NCI-H1092 treated with DMSO at 0.1 percent for 48 hours (cell line): ENCODE measurements at regions not wholly inside any gene's neighbourhood (a gene's known extent, or its start where the extent isn't known, plus 50 kb on each side); places are given as distances from the start of the nearest gene placed in this dataset.

Source experiments
- DNase-seq: peaks from one replicate; lab custom pipeline; 2025; lab: John Stamatoyannopoulos, UW

- no peak for DNase-seq
Measured at GRCh38 chr15:36263666-36264065, 315.8 kb upstream of the CDIN1 start.

- no peak for DNase-seq
Measured at GRCh38 chr15:36265422-36265821, 314.0 kb upstream of the CDIN1 start.

GRCh38 chr15:36271048-36271447, 308.4 kb upstream of the CDIN1 start:
- no peak for DNase-seq

- no peak for DNase-seq
Measured at GRCh38 chr15:36275656-36276055, 303.8 kb upstream of the CDIN1 start.

- no peak for DNase-seq
Measured at GRCh38 chr15:36278219-36278618, 301.2 kb upstream of the CDIN1 start.

GRCh38 chr15:36282821-36283220, 296.6 kb upstream of the CDIN1 start:
- no peak for DNase-seq

GRCh38 chr15:36284911-36285310, 294.5 kb upstream of the CDIN1 start:
- DNase-seq, result no peak

- DNase-seq, result no peak
Measured at GRCh38 chr15:36291501-36291900, 287.9 kb upstream of the CDIN1 start.

GRCh38 chr15:36294359-36294758, 285.1 kb upstream of the CDIN1 start:
- no peak for DNase-seq

GRCh38 chr15:36301947-36302346, 277.5 kb upstream of the CDIN1 start:
- no peak for DNase-seq

GRCh38 chr15:36313021-36313420, 266.4 kb upstream of the CDIN1 start:
- DNase-seq, result no peak

- DNase-seq, result no peak
Measured at GRCh38 chr15:36313736-36314280, 265.6 kb upstream of the CDIN1 start.

GRCh38 chr15:36315649-36316048, 263.8 kb upstream of the CDIN1 start:
- no peak for DNase-seq

GRCh38 chr15:36323615-36324014, 255.8 kb upstream of the CDIN1 start:
- DNase-seq, result no peak

GRCh38 chr15:36325206-36325605, 254.2 kb upstream of the CDIN1 start:
- no peak for DNase-seq

GRCh38 chr15:36329592-36329991, 249.8 kb upstream of the CDIN1 start:
- DNase-seq, result no peak

GRCh38 chr15:36330598-36330997, 248.8 kb upstream of the CDIN1 start:
- DNase-seq, result no peak

GRCh38 chr15:36331531-36332275, 247.7 kb upstream of the CDIN1 start:
- no peak for DNase-seq

- no peak for DNase-seq
Measured at GRCh38 chr15:36332301-36332700, 247.1 kb upstream of the CDIN1 start.

GRCh38 chr15:36332896-36333295, 246.5 kb upstream of the CDIN1 start:
- DNase-seq, result no peak

- DNase-seq, result no peak
Measured at GRCh38 chr15:36334059-36334458, 245.4 kb upstream of the CDIN1 start.

GRCh38 chr15:36335224-36335623, 244.2 kb upstream of the CDIN1 start:
- DNase-seq, result no peak

- no peak for DNase-seq
Measured at GRCh38 chr15:36335659-36336058, 243.8 kb upstream of the CDIN1 start.

GRCh38 chr15:36344887-36345286, 234.5 kb upstream of the CDIN1 start:
- no peak for DNase-seq
